Psoas muscle (tissue), 7 donors: ENCODE measurements at regions not wholly inside any gene's neighbourhood (a gene's known extent, or its start where the extent isn't known, plus 50 kb on each side); places are given as distances from the start of the nearest gene placed in this dataset.

Source experiments
- ATAC-seq, 4 donors: fragments of 200-7000 bp; cut with Tn5 transposase; one replicate each; pipeline ENCODE4 v1.9.1; 2020; ENCODE audit warnings: moderate library complexity in 3 of 4, mild to moderate bottlenecking in 2 of 4
- DNase-seq, 2 donors: peaks; one replicate each; pipeline ENCODE4 v3.0.0-alpha.2; 2020
- H3K27ac ChIP-seq: fragments of 200-600 bp; one replicate; pipeline ENCODE4 v1.8.0; 2022
- H3K27me3 ChIP-seq, 3 donors: fragments of 200-600 bp in 1 of 3; one replicate each; pipeline versions ENCODE4 v1.6.1 to v1.8.0; 2013 to 2022; ENCODE audit warnings: low read length in 2 of 3, mild to moderate bottlenecking in 2 of 3, moderate library complexity in 1 of 3; ENCODE audit not compliant: insufficient read depth in 3 of 3
- H3K36me3 ChIP-seq, 2 donors: fragments of 200-600 bp in 1 of 2; one replicate each; pipeline versions ENCODE4 v1.6.1 to v1.8.0; 2013 to 2022; ENCODE audit warnings: low read depth in 1 of 2, mild to moderate bottlenecking in 1 of 2, moderate library complexity in 1 of 2; ENCODE audit not compliant: insufficient read depth in 1 of 2
- H3K4me1 ChIP-seq: fragments of 200-600 bp; one replicate; pipeline ENCODE4 v1.8.0; 2022
- H3K4me3 ChIP-seq: fragments of 200-600 bp; one replicate; pipeline ENCODE4 v1.8.0; 2022; ENCODE audit warnings: mild to moderate bottlenecking
- H3K9me3 ChIP-seq: fragments of 200-600 bp; one replicate; pipeline ENCODE4 v1.8.0; 2022
- CTCF ChIP-seq: fragments of 200-600 bp; IDR thresholded peaks from one replicate; pipeline ENCODE4 v1.8.0; 2022; ENCODE audit warnings: antibody characterized with exemption
- WGBS, 3 donors: extraction: QIAGEN DNeasy Blood & Tissue Kit; methylation state at CpG; one replicate each; pipeline versions ENCODE4 v1.1.6 to v1.1.7; 2013; 5-methylcytosine and 5-hydroxymethylcytosine counted together
- intact Hi-C, 2 donors: fragments of 100-400 bp; cut with DNase I; formaldehyde crosslinking; loops; one replicate each; pipeline versions ENCODE4 v1.11.0 to v1.14.2; 2022
- donor health status: healthy with polysubstance abuse.
- donor health status: DM: no; HTN: no; CAD: no; lungs with moderate emphysema.
- donor health status: Bipolar disorder and iron deficiency.
- donor health status: healthy.
- donor health status: DM: yes; HTN: yes; CAD: no.
- donor health status: DM: no; HTN: no; CAD: no.
- donor health status: DM: yes; HTN: yes; CAD: no.

DNA sequence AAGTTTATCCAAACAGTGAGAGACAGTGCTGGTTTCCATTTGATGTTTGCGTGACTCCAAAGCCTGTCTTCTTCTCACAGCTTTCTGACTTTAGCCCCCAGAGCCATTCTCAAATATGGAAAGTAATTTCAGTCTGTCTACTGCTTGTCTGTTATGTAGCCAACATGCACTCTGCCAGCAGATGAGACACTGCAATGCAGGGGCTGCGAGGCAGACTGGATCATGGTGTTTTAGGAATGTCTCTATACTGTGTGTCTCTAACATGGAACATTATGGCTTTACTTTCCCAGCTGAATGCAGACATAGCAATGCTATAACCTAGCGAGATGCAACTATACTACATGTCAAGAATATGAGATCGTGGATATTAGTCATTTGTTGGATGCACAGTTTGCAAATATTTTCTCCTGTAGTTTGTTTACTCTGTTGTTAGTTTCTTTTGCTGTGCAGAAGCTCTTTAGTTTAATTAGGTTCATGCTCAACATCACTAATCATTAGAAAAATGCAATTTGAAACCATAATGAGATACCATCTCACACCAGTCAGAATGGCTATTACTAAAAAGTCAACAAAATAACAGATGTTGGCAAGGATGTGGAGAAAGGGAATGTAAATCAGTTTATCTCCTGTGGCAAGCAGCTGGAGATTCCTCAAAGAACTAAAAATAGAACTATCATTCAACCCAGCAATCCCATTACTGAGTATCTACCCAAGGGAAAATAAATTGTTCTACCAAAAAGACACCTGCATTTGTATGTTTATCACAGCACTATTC, 235.8 kb upstream of the TMTC1 start:
- WGBS, 3 donors, result 47 to 50% (median 49%) methylated on average over 4 of the region's 4 CpGs
- TF ChIP-seq CTCF, result no peak

GRCh38 chr12:30016540-30017055, 232.9 kb upstream of the TMTC1 start:
- ATAC-seq, result no peak
- intact Hi-C loops, result no loop called here

More for the DNA sequence above, 235.8 kb upstream of the TMTC1 start:
- Histone ChIP-seq H3K36me3 (no peaks in the 10 kb centered on the region), H3K27me3 (no peaks in the 10 kb centered on the region), H3K4me3 (no peak overlapping the region), H3K4me1 (no peaks in the 10 kb centered on the region), H3K27ac (no peak overlapping the region), H3K9me3 (no peaks in the 10 kb centered on the region)
- ATAC-seq (no peak), DNase-seq (no peak)
- intact Hi-C loops, result no loop called here

GRCh38 chr12:30015631-30016337, 232.0 kb upstream of the TMTC1 start:
- TF ChIP-seq CTCF, result no peak
- DNase-seq (no peak), ATAC-seq (no peak)
- WGBS, 3 donors, result 92 to 93% (median 92%) methylated on average over 5 of the region's 5 CpGs
- Histone ChIP-seq H3K4me3 (no peak overlapping the region), H3K36me3 (no peaks in the 10 kb centered on the region), H3K9me3 (no peaks in the 10 kb centered on the region), H3K27ac (no peak overlapping the region), H3K27me3 (no peaks in the 10 kb centered on the region), H3K4me1 (no peaks in the 10 kb centered on the region)
- intact Hi-C loops, result no loop called here

More at GRCh38 chr12:30016540-30017055, 232.9 kb upstream of the TMTC1 start:
- no peaks in the 10 kb centered on the region for H3K27me3 ChIP-seq
- WGBS, 3 donors, result 58 to 69% (median 66%) methylated on average over 10 of the region's 10 CpGs
- H3K4me3 ChIP-seq, result no peak overlapping the region
- no peaks in the 10 kb centered on the region for H3K9me3 ChIP-seq
- H3K36me3 ChIP-seq, result no peaks in the 10 kb centered on the region
- DNase-seq, result no peak
- H3K27ac ChIP-seq, result no peak overlapping the region
- H3K4me1 ChIP-seq, result no peaks in the 10 kb centered on the region
- TF ChIP-seq CTCF, result no peak

DNA sequence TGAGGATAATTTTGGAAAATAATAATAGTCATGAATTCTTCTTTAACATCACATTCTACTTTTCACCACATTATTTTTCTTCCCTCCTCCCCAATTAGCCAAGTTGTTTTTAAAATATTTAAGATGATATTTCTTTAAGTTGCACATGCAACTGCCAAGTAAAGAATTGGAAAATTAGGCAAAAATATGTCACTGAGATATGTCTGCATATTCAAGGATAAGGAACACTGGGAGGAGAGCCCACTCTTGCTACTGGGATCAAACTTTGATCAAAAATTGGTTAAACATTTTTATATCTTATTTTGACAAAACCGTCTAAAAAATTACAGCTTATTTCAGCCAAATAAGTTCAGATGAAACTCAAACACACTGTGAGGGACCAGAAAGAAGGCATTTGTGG, 231.2 kb upstream of the TMTC1 start:
- ATAC-seq (no peak), DNase-seq (no peak)
- Histone ChIP-seq H3K27ac (no peak overlapping the region), H3K36me3 (no peaks in the 10 kb centered on the region), H3K4me3 (no peak overlapping the region), H3K27me3 (no peaks in the 10 kb centered on the region), H3K9me3 (no peaks in the 10 kb centered on the region), H3K4me1 (no peaks in the 10 kb centered on the region)
- no peak for TF ChIP-seq CTCF
- intact Hi-C loops, result no loop called here
- WGBS, 3 donors, result 58 to 73% (median 66%) methylated on average over 1 of the region's 1 CpG
